NCI-H2196 treated with DMSO at 0.1 percent for 48 hours (cell line): ENCODE measurements at regions not wholly inside any gene's neighbourhood (a gene's known extent, or its start where the extent isn't known, plus 50 kb on each side); places are given as distances from the start of the nearest gene placed in this dataset.
"Not testable (repeated sequence)": the region's sequence is repeated elsewhere in the genome, so short reads cannot be mapped to it uniquely, and the experiment has no call there.

ENCODE experiments used
- DNase-seq: peaks from one replicate; lab custom pipeline; 2025; ENCODE audit not compliant: unreplicated experiment; lab: John Stamatoyannopoulos, UW

- DNase-seq = no peak
These were observed 74.6 kb downstream of the TRIM42 start for GRCh38 chr3:140752499-140752898.

- DNase-seq = no peak
These were observed 76.2 kb downstream of the TRIM42 start for GRCh38 chr3:140753865-140754754.

GRCh38 chr3:140754936-140755335 lies 77.1 kb downstream of the TRIM42 start:
- no peak for DNase-seq

GRCh38 chr3:140756240-140757016 lies 78.6 kb downstream of the TRIM42 start:
- no peak for DNase-seq

- DNase-seq = no peak
These were observed 81.1 kb downstream of the TRIM42 start for GRCh38 chr3:140758791-140759444.

- no peak for DNase-seq
These were observed 82.6 kb downstream of the TRIM42 start for GRCh38 chr3:140760324-140761075.

GRCh38 chr3:140761076-140761639 lies 83.3 kb downstream of the TRIM42 start:
- DNase-seq = no peak

- DNase-seq = no peak
These were observed 84.9 kb downstream of the TRIM42 start for GRCh38 chr3:140762746-140763145.

GRCh38 chr3:140763532-140763931 lies 85.7 kb downstream of the TRIM42 start:
- no peak for DNase-seq

GRCh38 chr3:140765246-140765645 lies 87.4 kb downstream of the TRIM42 start:
- DNase-seq = no peak

GRCh38 chr3:140766465-140766864 lies 88.6 kb downstream of the TRIM42 start:
- DNase-seq = no peak

- no peak for DNase-seq
These were observed 89.7 kb downstream of the TRIM42 start for GRCh38 chr3:140767566-140767965.

- DNase-seq = no peak
These were observed 91.1 kb downstream of the TRIM42 start for GRCh38 chr3:140768941-140769340.

- DNase-seq = no peak
These were observed 92.1 kb downstream of the TRIM42 start for GRCh38 chr3:140769951-140770350.

GRCh38 chr3:140770977-140771667 lies 93.3 kb downstream of the TRIM42 start:
- no peak for DNase-seq

- DNase-seq = no peak
These were observed 99.9 kb downstream of the TRIM42 start for GRCh38 chr3:140777631-140778233.

GRCh38 chr3:140791368-140791767 lies 113.5 kb downstream of the TRIM42 start:
- no peak for DNase-seq

GRCh38 chr3:140794507-140794906 lies 116.6 kb downstream of the TRIM42 start:
- no peak for DNase-seq

GRCh38 chr3:140802898-140803297 lies 125.0 kb downstream of the TRIM42 start:
- not testable (repeated sequence) for DNase-seq

GRCh38 chr3:140809316-140809715 lies 131.5 kb downstream of the TRIM42 start:
- DNase-seq = no peak
